C4-2B (cell line): ENCODE measurements at regions not wholly inside any gene's neighbourhood (a gene's known extent, or its start where the extent isn't known, plus 50 kb on each side); places are given as distances from the start of the nearest gene placed in this dataset.

Source experiments
- CTCF ChIP-seq: fragments of 450-650 bp; conservative IDR thresholded peaks from 2 replicates; pipeline ENCODE4 v1.5.1; 2017; ENCODE audit warnings: mild to moderate bottlenecking
- ZFX ChIP-seq: fragments of 450-650 bp; IDR thresholded peaks from 2 replicates; pipeline ENCODE4 v1.6.1; 2017

GRCh38 chr15:69677403-69677802, 224.8 kb downstream of the RPLP1 start:
- TF ChIP-seq CTCF (no peak), ZFX (no peak)
